Spinal cord (tissue), 9 donors: ENCODE measurements at regions not wholly inside any gene's neighbourhood (a gene's known extent, or its start where the extent isn't known, plus 50 kb on each side); places are given as distances from the start of the nearest gene placed in this dataset.
A peak's percentile ranks its signal among the peaks of the same experiment; 100 is the strongest.
"Not testable (repeated sequence)": the region's sequence is repeated elsewhere in the genome, so short reads cannot be mapped to it uniquely, and the experiment has no call there.

Experiments
- DNase-seq, 6 donors: peaks; one replicate each; pipeline versions ENCODE4 v3.0.0 to v3.0.0-alpha.2; 2013 to 2015; ENCODE audit warnings: low spot score in 6 of 6, low read depth in 4 of 6
- H3K27ac ChIP-seq: one replicate; pipeline ENCODE4 v1.5.1; 2013; ENCODE audit warnings: low read depth, low read length, control low read depth
- H3K27me3 ChIP-seq: one replicate; pipeline ENCODE4 v1.6.1; 2013; ENCODE audit warnings: low read length; ENCODE audit not compliant: control insufficient read depth, insufficient read depth
- H3K36me3 ChIP-seq: one replicate; pipeline ENCODE4 v1.6.1; 2013; ENCODE audit warnings: low read length; ENCODE audit not compliant: control insufficient read depth, insufficient read depth
- H3K4me1 ChIP-seq: one replicate; pipeline ENCODE4 v1.6.1; 2013; ENCODE audit warnings: low read length; ENCODE audit not compliant: control insufficient read depth, insufficient read depth
- H3K4me3 ChIP-seq: one replicate; pipeline ENCODE4 v1.5.1; 2013; ENCODE audit warnings: low read depth, low read length, control low read depth
- H3K9me3 ChIP-seq: one replicate; pipeline ENCODE4 v1.6.1; 2013; ENCODE audit warnings: low read length; ENCODE audit not compliant: control insufficient read depth, insufficient read depth
- WGBS: methylation state at CpG from one replicate; pipeline ENCODE4 v1.1.5; 2013; ENCODE audit warnings: missing lambda C conversion rate; ENCODE audit not compliant: insufficient coverage; 5-methylcytosine and 5-hydroxymethylcytosine counted together
- donor health status: healthy.

DNA sequence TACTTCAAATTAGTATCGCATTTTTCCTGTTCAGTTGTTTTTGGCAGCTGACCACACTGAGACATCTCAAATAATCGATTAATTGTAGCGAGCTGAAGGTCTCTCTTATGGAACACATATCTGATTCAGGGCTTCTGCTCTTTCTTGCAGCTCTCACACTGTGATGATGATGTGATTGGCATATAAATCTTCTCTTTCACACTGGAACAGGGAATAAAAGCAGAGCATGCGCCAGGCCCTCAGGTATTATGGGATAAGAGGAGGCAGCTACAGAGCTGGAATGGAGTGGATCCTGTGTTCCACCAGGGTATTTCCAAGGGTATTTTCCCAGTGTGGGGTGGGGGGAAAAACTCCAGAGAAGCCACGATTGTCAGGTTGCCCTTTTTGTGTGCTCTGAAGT is 265.4 kb upstream of the CASK start:
- Histone ChIP-seq H3K27me3 (peaks cover 7% of the 10 kb centered on the region), H3K9me3 (no peaks in the 10 kb centered on the region), H3K4me3 (no peak overlapping the region), H3K36me3 (no peaks in the 10 kb centered on the region), H3K27ac (no peak overlapping the region), H3K4me1 (no peaks in the 10 kb centered on the region)
- WGBS = no CpG with 5 or more reads among the region's 5 CpGs
- DNase-seq = peak in 2 of 6 donors; percentile 30 to 76

DNA sequence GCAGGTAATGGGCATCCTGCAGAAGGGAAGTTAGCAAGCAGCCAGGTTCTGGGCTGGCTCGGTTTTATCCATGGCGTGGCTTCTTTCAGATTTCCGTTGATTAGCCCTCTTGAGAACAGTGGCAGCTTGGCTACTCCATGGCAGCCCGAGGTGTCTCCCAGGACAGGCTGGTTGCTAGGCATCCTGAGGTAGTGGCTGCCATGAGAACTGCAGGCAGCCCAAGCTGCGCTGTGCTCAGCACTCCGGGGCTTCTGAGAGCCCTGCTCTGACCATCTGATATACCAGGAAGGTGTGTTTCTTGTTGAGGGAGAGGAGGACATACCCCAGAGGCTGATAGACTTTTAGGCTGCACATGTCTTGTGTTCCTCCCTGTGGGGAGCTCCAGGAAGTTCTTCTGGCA is 253.4 kb upstream of the CASK start:
- Histone ChIP-seq H3K27ac (no peak overlapping the region), H3K4me1 (no peaks in the 10 kb centered on the region), H3K4me3 (no peak overlapping the region), H3K36me3 (no peaks in the 10 kb centered on the region), H3K27me3 (no peaks in the 10 kb centered on the region), H3K9me3 (no peaks in the 10 kb centered on the region)
- DNase-seq = no peak
- 45% methylated on average over 6 of the region's 6 CpGs for WGBS

DNA sequence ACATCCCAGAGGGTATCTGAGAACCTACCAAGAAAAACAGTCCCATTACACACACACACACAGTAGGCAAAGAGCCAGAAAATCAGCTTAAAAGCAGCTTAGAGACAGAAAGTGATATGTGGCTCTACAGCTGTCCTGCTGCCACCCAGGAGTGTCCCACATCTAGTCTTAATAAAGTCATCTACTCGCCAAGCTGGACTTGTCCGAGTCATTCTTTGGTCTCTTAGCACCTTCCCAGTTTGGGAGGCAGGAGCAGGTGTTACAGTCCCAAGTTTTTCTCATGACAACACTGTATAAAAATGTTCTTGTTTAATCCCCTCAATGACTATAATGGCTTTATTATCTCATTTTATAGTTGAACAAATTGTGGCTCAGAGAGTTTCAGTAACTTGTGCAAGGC is 252.5 kb upstream of the CASK start:
- no peak for DNase-seq
- Histone ChIP-seq H3K36me3 (no peaks in the 10 kb centered on the region), H3K27ac (no peak overlapping the region), H3K4me3 (no peak overlapping the region), H3K27me3 (no peaks in the 10 kb centered on the region), H3K4me1 (no peaks in the 10 kb centered on the region), H3K9me3 (no peaks in the 10 kb centered on the region)
- no CpG with 5 or more reads among the region's 2 CpGs for WGBS

DNA sequence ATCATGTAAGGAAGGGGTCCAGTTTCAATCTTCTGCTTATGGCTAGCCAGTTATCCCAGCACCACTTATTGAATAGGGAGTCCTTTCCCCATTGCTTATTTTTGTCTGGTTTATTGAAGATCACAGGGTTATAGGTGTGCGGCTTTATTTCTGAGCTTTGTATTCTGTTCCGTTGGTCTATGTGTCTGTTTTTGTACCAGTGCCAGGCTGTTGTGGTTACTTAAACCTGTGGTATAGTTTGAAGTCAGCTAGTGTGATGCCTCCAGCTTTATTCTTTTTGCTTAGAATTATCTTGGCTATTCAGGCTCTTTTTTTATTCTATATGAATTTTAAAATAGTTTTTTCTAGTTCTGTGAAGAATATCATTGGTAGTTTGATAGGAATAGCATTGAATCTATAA is 234.6 kb upstream of the CASK start:
- H3K27ac ChIP-seq, H3K9me3 ChIP-seq, H3K36me3 ChIP-seq, H3K4me1 ChIP-seq, H3K4me3 ChIP-seq, DNase-seq, H3K27me3 ChIP-seq: not testable (repeated sequence)
- 80% methylated on average over 1 of the region's 2 CpGs for WGBS

DNA sequence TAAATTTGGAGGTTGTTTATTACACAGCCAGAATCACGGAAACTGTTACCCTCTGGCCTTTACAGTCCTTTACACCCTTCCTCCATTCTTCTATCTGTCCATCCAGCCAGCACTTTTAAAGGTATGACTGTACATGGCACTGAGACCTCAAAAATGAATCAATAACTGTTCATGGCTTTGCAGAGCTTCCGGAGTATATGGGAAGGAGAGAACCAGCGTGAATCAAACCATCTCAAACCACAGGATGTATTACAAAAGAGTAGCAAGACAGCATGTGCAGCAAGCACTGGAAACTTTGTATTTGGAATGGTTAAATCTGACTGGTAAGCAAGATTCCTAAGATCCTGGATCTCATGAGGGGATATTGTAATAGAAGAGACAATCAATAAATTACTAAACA is 228.5 kb upstream of the CASK start:
- H3K4me1 ChIP-seq = no peaks in the 10 kb centered on the region
- no peaks in the 10 kb centered on the region for H3K9me3 ChIP-seq
- H3K27ac ChIP-seq = no peak overlapping the region
- no peaks in the 10 kb centered on the region for H3K36me3 ChIP-seq
- DNase-seq = no peak
- no CpG with 5 or more reads among the region's 3 CpGs for WGBS
- H3K27me3 ChIP-seq = peaks cover 3% of the 10 kb centered on the region
- no peak overlapping the region for H3K4me3 ChIP-seq

GRCh38 chrX:42149765-42150164 is 226.4 kb upstream of the CASK start:
- Histone ChIP-seq H3K27ac (no peak overlapping the region), H3K4me1 (no peaks in the 10 kb centered on the region), H3K4me3 (no peak overlapping the region), H3K9me3 (no peaks in the 10 kb centered on the region), H3K27me3 (peaks cover 5% of the 10 kb centered on the region), H3K36me3 (no peaks in the 10 kb centered on the region)
- WGBS = 86% methylated on average over 3 of the region's 4 CpGs
- no peak for DNase-seq

- H3K4me1 ChIP-seq = no peaks in the 10 kb centered on the region
- no peaks in the 10 kb centered on the region for H3K9me3 ChIP-seq
- H3K27me3 ChIP-seq = peaks cover 5% of the 10 kb centered on the region
- H3K4me3 ChIP-seq = no peak overlapping the region
- no peaks in the 10 kb centered on the region for H3K36me3 ChIP-seq
- no peak overlapping the region for H3K27ac ChIP-seq
- WGBS = no CpG with 5 or more reads among the region's 2 CpGs
- no peak for DNase-seq
Measured at GRCh38 chrX:42149281-42149680, 225.9 kb upstream of the CASK start.

DNA sequence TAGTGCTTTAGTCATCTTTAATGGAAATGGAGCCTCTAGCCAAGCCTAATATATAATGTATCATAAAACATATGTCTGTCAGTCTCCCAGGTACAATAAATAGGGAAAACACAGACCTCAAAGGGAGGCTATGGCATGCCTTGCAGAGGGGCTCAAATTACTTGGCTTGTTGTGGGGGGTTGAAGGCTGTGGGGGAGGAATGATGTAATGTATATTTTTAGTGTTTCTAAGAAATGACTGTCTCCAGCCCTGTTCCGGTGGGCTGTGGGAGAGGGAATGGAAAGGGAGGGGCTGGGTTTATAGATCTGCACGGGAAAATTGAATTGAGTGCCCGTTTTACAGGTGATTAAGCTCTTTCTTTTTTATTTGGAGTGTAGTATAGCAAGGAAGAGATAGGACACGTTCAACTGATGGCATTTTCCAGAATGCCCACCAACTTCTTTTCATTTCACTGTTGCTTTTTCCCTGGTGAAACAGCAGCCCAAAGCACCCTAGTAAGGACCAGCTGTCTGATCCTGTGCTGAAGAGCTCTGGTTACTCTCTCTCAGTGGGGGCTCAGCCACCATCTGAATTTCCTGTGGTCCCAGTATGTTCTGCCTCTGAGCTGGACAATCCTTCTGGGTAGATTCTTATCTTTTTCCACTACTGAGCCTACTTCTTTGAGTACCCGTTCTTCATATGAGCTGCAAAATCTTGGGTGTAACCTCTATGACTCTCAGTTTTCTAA is 220.7 kb upstream of the CASK start:
- 83% methylated on average over 1 of the region's 5 CpGs for WGBS

GRCh38 chrX:42140320-42140719 is 217.0 kb upstream of the CASK start:
- Histone ChIP-seq H3K9me3 (peaks cover 10% of the 10 kb centered on the region), H3K27ac (no peak overlapping the region), H3K36me3 (no peaks in the 10 kb centered on the region), H3K4me1 (no peaks in the 10 kb centered on the region), H3K4me3 (no peak overlapping the region), H3K27me3 (no peaks in the 10 kb centered on the region)
- DNase-seq = no peak

More for the DNA sequence above, 220.7 kb upstream of the CASK start:
- Histone ChIP-seq H3K4me1 (no peaks in the 10 kb centered on the region), H3K4me3 (no peak overlapping the region), H3K27ac (no peak overlapping the region), H3K27me3 (peaks cover 5% of the 10 kb centered on the region), H3K9me3 (peaks cover 10% of the 10 kb centered on the region), H3K36me3 (no peaks in the 10 kb centered on the region)
- DNase-seq = no peak

DNA sequence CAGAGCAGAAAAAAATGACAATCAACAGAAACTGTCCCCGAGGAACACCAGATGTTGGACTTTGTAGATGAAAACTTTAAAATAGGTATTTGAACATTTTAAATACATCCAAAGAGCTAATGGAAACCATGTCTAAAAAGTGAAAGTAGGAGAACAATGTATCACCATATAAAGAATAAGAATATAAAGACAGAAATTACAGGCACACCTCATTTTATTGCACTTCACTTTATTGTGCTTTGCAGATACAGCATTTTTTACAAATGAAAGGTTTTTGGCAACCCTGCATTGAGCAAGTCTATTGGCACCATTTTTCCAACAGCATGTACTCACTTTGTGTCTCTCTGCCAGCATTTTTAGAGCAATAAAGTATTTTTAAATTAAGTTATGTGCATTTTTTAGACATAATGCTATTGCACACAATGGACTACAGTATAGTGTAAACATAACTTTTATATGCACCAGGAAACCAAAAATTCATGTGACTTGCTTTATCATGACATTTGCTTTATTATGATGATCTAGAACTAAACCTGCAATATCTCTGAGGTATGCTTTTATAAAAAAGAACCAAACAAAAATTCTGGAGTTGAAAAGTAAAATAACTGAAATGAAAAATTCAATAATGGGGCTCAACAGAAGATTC is 212.4 kb upstream of the CASK start:
- Histone ChIP-seq H3K4me1 (no peaks in the 10 kb centered on the region), H3K9me3 (peaks cover 5% of the 10 kb centered on the region), H3K4me3 (no peak overlapping the region), H3K36me3 (no peaks in the 10 kb centered on the region), H3K27me3 (no peaks in the 10 kb centered on the region), H3K27ac (no peak overlapping the region)
- no CpG with 5 or more reads among the region's 1 CpG for WGBS
- no peak for DNase-seq
